GM12878 (cell line): ENCODE measurements at regions not wholly inside any gene's neighbourhood (a gene's known extent, or its start where the extent isn't known, plus 50 kb on each side); places are given as distances from the start of the nearest gene placed in this dataset.

ENCODE experiments used
- BACH1 ChIP-seq: fragments of 450-650 bp; IDR thresholded peaks from 2 replicates; pipeline ENCODE4 v1.6.1; 2017; ENCODE audit warnings: mild to moderate bottlenecking, borderline replicate concordance
- CBX5 ChIP-seq: sonication (generic); IDR thresholded peaks from 2 replicates; pipeline ENCODE4 v1.6.1; 2016; ENCODE audit warnings: low read depth, moderate library complexity, mild to moderate bottlenecking, inconsistent platforms
- CEBPB ChIP-seq, 2 experiments: fragments of 150-350 bp in 1 of 2; IDR thresholded peaks; 2 replicates each; pipeline ENCODE4 v1.6.1; 2012 to 2014; ENCODE audit warnings: low read depth in 2 of 2, low read length in 2 of 2, borderline replicate concordance in 1 of 2, inconsistent platforms in 1 of 2
- CHD1 ChIP-seq: IDR thresholded peaks from 2 replicates; pipeline ENCODE4 v1.6.1; 2012; ENCODE audit warnings: low read depth, low read length, improper control_type of control experiment
- CHD4 ChIP-seq: fragments of 200-600 bp; sonication (generic); IDR thresholded peaks from 2 replicates; pipeline ENCODE4 v1.6.1; 2016; ENCODE audit warnings: mild to moderate bottlenecking
- ELK1 ChIP-seq: IDR thresholded peaks from 2 replicates; pipeline ENCODE4 v1.6.1; 2012; ENCODE audit warnings: low read depth, low read length, improper control_type of control experiment
- IKZF1 ChIP-seq: fragments of 450-650 bp; conservative IDR thresholded peaks from 2 replicates; pipeline ENCODE4 v1.6.1; 2017; ENCODE audit warnings: antibody characterized with exemption, mild to moderate bottlenecking
- IRF5 ChIP-seq: fragments of 450-650 bp; IDR thresholded peaks from 2 replicates; pipeline ENCODE4 v1.6.1; 2017; ENCODE audit warnings: borderline replicate concordance
- KLF5 ChIP-seq: fragments of 450-650 bp; IDR thresholded peaks from 2 replicates; pipeline ENCODE4 v1.6.1; 2014; ENCODE audit warnings: mild to moderate bottlenecking; ENCODE audit not compliant: partially characterized antibody
- LARP7 ChIP-seq: fragments of 450-650 bp; IDR thresholded peaks from 2 replicates; pipeline ENCODE4 v1.6.1; 2017; ENCODE audit warnings: mild to moderate bottlenecking
- MLLT1 ChIP-seq: fragments of 450-650 bp; IDR thresholded peaks from 2 replicates; pipeline ENCODE4 v1.6.1; 2016; ENCODE audit warnings: mild to moderate bottlenecking
- NR2C1 ChIP-seq: fragments of 450-650 bp; IDR thresholded peaks from 2 replicates; pipeline ENCODE4 v1.6.1; 2017; ENCODE audit warnings: antibody characterized with exemption, mild to moderate bottlenecking, moderate library complexity
- NR2F1 ChIP-seq: fragments of 450-650 bp; conservative IDR thresholded peaks from 2 replicates; pipeline ENCODE4 v1.6.1; 2017; ENCODE audit warnings: mild to moderate bottlenecking
- NRF1 ChIP-seq: conservative IDR thresholded peaks from 2 replicates; pipeline ENCODE4 v1.6.1; 2011; ENCODE audit warnings: mild to moderate bottlenecking, low read depth, low read length, improper control_type of control experiment
- POLR2A ChIP-seq: IDR thresholded peaks from 2 replicates; pipeline ENCODE4 v1.6.1; 2011; ENCODE audit warnings: low read depth, mild to moderate bottlenecking, low read length
- POLR2AphosphoS2 ChIP-seq: IDR thresholded peaks from 2 replicates; pipeline ENCODE4 v1.6.1; 2011; ENCODE audit warnings: low read depth, mild to moderate bottlenecking, low read length, improper control_type of control experiment, moderate library complexity
- PRDM15 ChIP-seq: fragments of 450-650 bp; formaldehyde crosslinking; IDR thresholded peaks from 2 replicates; pipeline ENCODE4 v1.4.0; 2020; ENCODE audit warnings: mild to moderate bottlenecking, moderate library complexity
- RAD21 ChIP-seq: IDR thresholded peaks from 2 replicates; pipeline ENCODE4 v1.6.1; 2011; ENCODE audit warnings: mild to moderate bottlenecking, low read depth, low read length, moderate library complexity; ENCODE audit not compliant: insufficient read depth
- RAD51 ChIP-seq: fragments of 450-650 bp; IDR thresholded peaks from 2 replicates; pipeline ENCODE4 v1.6.1; 2016; ENCODE audit warnings: moderate library complexity, mild to moderate bottlenecking, inconsistent platforms
- RB1 ChIP-seq: fragments of 450-650 bp; formaldehyde crosslinking; IDR thresholded peaks from 2 replicates; pipeline ENCODE4 v1.6.1; 2017; ENCODE audit warnings: mild to moderate bottlenecking, borderline replicate concordance
- RFX5 ChIP-seq: IDR thresholded peaks from 2 replicates; pipeline ENCODE4 v1.6.1; 2011; ENCODE audit warnings: low read depth, low read length, improper control_type of control experiment
- TBL1XR1 ChIP-seq: IDR thresholded peaks from 2 replicates; pipeline ENCODE4 v1.6.1; 2012; ENCODE audit warnings: low read depth, low read length, improper control_type of control experiment
- YY1 ChIP-seq: IDR thresholded peaks from 2 replicates; pipeline ENCODE4 v1.6.1; 2011; ENCODE audit warnings: low read depth, mild to moderate bottlenecking, low read length
- ZNF622 ChIP-seq: fragments of 450-650 bp; IDR thresholded peaks from 2 replicates; pipeline ENCODE4 v1.6.1; 2017; ENCODE audit warnings: mild to moderate bottlenecking, inconsistent platforms
- ZSCAN29 ChIP-seq: fragments of 450-650 bp; IDR thresholded peaks from 2 replicates; pipeline ENCODE4 v1.6.1; 2017; ENCODE audit warnings: mild to moderate bottlenecking, moderate library complexity
- TF ChIP-seq, protein P1 (sequence below): IDR thresholded peaks from 2 replicates; pipeline ENCODE4 v1.6.1; 2011; ENCODE audit warnings: borderline replicate concordance, low read depth, mild to moderate bottlenecking, moderate library complexity, mixed read lengths, low read length; ENCODE audit not compliant: insufficient read depth; ENCODE audit errors: extremely low read length

DNA sequence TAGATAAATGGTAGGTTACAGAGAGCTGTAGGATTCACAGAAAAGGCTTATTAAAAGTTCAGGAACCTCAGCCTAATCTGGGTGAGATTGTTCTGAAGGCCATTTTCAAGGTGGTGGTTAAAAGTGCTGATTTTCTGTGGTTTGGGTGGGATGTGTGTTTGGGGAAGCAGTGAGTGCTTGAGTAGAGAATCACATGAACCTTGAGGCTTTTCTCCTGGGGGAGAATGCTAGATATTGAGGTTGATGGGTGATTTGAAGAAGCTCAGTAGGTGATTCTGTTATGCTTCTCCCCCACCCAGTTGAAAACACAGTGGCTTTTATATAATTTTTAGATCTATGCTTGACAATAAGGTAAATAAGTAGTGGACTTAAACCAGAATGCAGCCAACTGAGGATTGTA lies 420.9 kb downstream of the PCNX1 start (continued):
- TF ChIP-seq CEBPB (IDR thresholded peaks at IDR 0.05; ENCODE audit: borderline replicate concordance in 1 of 2, low read depth in 2 of 2, low read length in 2 of 2), result no peak
- TF ChIP-seq POLR2AphosphoS2, result no peak
- TF ChIP-seq RAD21, result no peak
- no peak for TF ChIP-seq IRF5
- no peak for TF ChIP-seq RB1
- TF ChIP-seq TBL1XR1, result no peak
- TF ChIP-seq LARP7, result no peak
- TF ChIP-seq CHD1, result no peak
- TF ChIP-seq ELK1, result no peak
- TF ChIP-seq NR2C1, result no peak
- TF ChIP-seq MLLT1, result peak; percentile 91
- TF ChIP-seq, protein P1, sequence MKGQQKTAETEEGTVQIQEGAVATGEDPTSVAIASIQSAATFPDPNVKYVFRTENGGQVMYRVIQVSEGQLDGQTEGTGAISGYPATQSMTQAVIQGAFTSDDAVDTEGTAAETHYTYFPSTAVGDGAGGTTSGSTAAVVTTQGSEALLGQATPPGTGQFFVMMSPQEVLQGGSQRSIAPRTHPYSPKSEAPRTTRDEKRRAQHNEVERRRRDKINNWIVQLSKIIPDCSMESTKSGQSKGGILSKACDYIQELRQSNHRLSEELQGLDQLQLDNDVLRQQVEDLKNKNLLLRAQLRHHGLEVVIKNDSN, result no peak
- no peak for TF ChIP-seq NRF1
- TF ChIP-seq CHD4, result no peak
- peak; percentile 50; the same call in 1 of the 2 replicates for TF ChIP-seq BACH1
- TF ChIP-seq IKZF1, result no peak; the same call in 1 of the 2 replicates
- no peak for TF ChIP-seq PRDM15 (CRISPR knock-in tag)
- TF ChIP-seq RAD51, result peak; percentile 25; the same call in 1 of the 2 replicates
- TF ChIP-seq POLR2A, result no peak
- TF ChIP-seq NR2F1, result no peak
- TF ChIP-seq KLF5, result no peak
- TF ChIP-seq ZSCAN29, result no peak
- TF ChIP-seq RFX5, result no peak
- TF ChIP-seq YY1, result peak; percentile 49
- no peak for TF ChIP-seq CBX5
- no peak for TF ChIP-seq ZNF622
